K562 (cell line): ENCODE measurements at regions not wholly inside any gene's neighbourhood (a gene's known extent, or its start where the extent isn't known, plus 50 kb on each side); places are given as distances from the start of the nearest gene placed in this dataset.

Experiments
- ATAC-seq: fragments of 200-7000 bp; cut with Tn5 transposase; 3 replicates; pipeline ENCODE4 v1.9.1; 2020; ENCODE audit warnings: moderate library complexity
- BruUV-seq: library from RNA; stranded (reverse); fragments of 400-500 nt; replicated peaks from 2 replicates; lab custom pipeline; 2021; lab: Mats Ljungman, UMichigan
- CTCF ChIA-PET: fragments of 300-600 bp; formaldehyde crosslinking; extraction: SDS; loops from one replicate; lab custom pipeline; 2021; ENCODE audit warnings: low intra/inter-chr PET ratio; lab: Yijun Ruan, JAX
- POLR2A ChIA-PET: fragments of 300-600, 350-650 bp; sonication (Branson Sonifier 250); formaldehyde crosslinking; extraction: SDS; loops from one replicate; lab custom pipeline; 2021; ENCODE audit warnings: antibody characterized with exemption, inconsistent platforms; lab: Yijun Ruan, JAX
- DNase-seq, 4 experiments: peaks; one replicate each; pipeline versions ENCODE4 v3.0.0 to v3.0.0-alpha.2; 2011 to 2018; ENCODE audit warnings: low spot score in 3 of 4, mixed read lengths in 3 of 4; ENCODE audit errors: extremely low read depth in 1 of 4
- FAIRE-seq: peaks from 2 replicates; lab custom pipeline; 2011; peaks lifted over from hg19 to GRCh38; lab: Jason Lieb, UNC
- H2AFZ ChIP-seq: 2 replicates; pipeline ENCODE4 v1.6.0; 2011; ENCODE audit warnings: low read depth, low read length, control low read depth, inconsistent platforms
- H3K27ac ChIP-seq: fragments of 200-600 bp; 3 replicates; pipeline ENCODE4 v1.8.0; 2011; ENCODE audit warnings: low read depth, mild to moderate bottlenecking, control low read depth, inconsistent platforms, low read length, moderate library complexity, mixed read lengths; ENCODE audit errors: extremely low read depth
- H3K27me3 ChIP-seq, 2 experiments: fragments of 300-600 bp in 1 of 2; 2 replicates in 1 of 2; 3 replicates in 1 of 2; pipeline versions ENCODE4 v1.6.0 to v1.8.0; 2011; ENCODE audit warnings: inconsistent platforms in 2 of 2, low read length in 2 of 2, mild to moderate bottlenecking in 1 of 2, mixed read lengths in 1 of 2, moderate library complexity in 1 of 2; ENCODE audit not compliant: control insufficient read depth in 2 of 2, insufficient read depth in 2 of 2
- H3K36me3 ChIP-seq: fragments of 300-600 bp; 3 replicates; pipeline ENCODE4 v1.8.0; 2011; ENCODE audit warnings: mild to moderate bottlenecking, low read length, inconsistent platforms; ENCODE audit not compliant: control insufficient read depth, insufficient read depth
- H3K4me1 ChIP-seq, 2 experiments: fragments of 200-600 bp in 1 of 2; replicated peaks in 1 of 2; 2 replicates in 1 of 2; 3 replicates in 1 of 2; pipeline versions ENCODE4 v1.5.1 to v1.8.0; 2011; ENCODE audit warnings: inconsistent platforms in 2 of 2, low read length in 2 of 2, mild to moderate bottlenecking in 1 of 2, mixed read lengths in 1 of 2, moderate library complexity in 1 of 2; ENCODE audit not compliant: control insufficient read depth in 2 of 2, insufficient read depth in 2 of 2
- H3K4me2 ChIP-seq: 2 replicates; pipeline ENCODE4 v1.6.1; 2011; ENCODE audit warnings: low read length, control low read depth, inconsistent platforms, mixed read lengths; ENCODE audit not compliant: insufficient read depth
- H3K4me3 ChIP-seq: fragments of 200-600 bp; sonication (generic), shearing (Covaris generic); 2 replicates; pipeline ENCODE4 v1.5.1; 2016; ENCODE audit warnings: control low read depth, inconsistent platforms
- H3K79me2 ChIP-seq: fragments of 200-600 bp; 3 replicates; pipeline ENCODE4 v1.8.0; 2011; ENCODE audit warnings: low read length, inconsistent platforms; ENCODE audit not compliant: control insufficient read depth, insufficient read depth
- H3K9ac ChIP-seq, 2 experiments: 2 replicates each; pipeline versions ENCODE4 v1.6.0 to v1.6.1; 2011; ENCODE audit warnings: low read depth in 2 of 2, low read length in 2 of 2, control low read depth in 1 of 2, inconsistent platforms in 1 of 2, mild to moderate bottlenecking in 1 of 2, mixed read lengths in 1 of 2; ENCODE audit not compliant: insufficient read depth in 1 of 2
- H3K9me1 ChIP-seq: one replicate; pipeline ENCODE4 v1.6.0; 2011; ENCODE audit warnings: inconsistent platforms, mild to moderate bottlenecking, low read length, moderate library complexity; ENCODE audit not compliant: control insufficient read depth, insufficient read depth
- H3K9me3 ChIP-seq: replicated peaks from 2 replicates; pipeline ENCODE4 v1.5.1; 2011; ENCODE audit warnings: low read depth, low read length, inconsistent platforms; ENCODE audit not compliant: control insufficient read depth, insufficient read depth
- H4K20me1 ChIP-seq: replicated peaks from 2 replicates; pipeline ENCODE4 v1.6.1; 2011; ENCODE audit warnings: low read length, inconsistent platforms, mixed read lengths; ENCODE audit not compliant: control insufficient read depth, insufficient read depth
- AFF4 ChIP-seq: sonication (generic); formaldehyde crosslinking; IDR thresholded peaks from 2 replicates; pipeline ENCODE4 v1.8.0; 2023; ENCODE audit warnings: mild to moderate bottlenecking, missing genetic modification reagents
- CCNT2 ChIP-seq: IDR thresholded peaks from 2 replicates; pipeline ENCODE4 v1.6.1; 2011; ENCODE audit warnings: borderline replicate concordance, low read depth, mild to moderate bottlenecking, moderate library complexity, mixed read lengths, low read length; ENCODE audit not compliant: insufficient read length; ENCODE audit errors: extremely low read depth
- CREB5 ChIP-seq: fragments of 250-450 bp; sonication (Bioruptor Pico); IDR thresholded peaks from 2 replicates; pipeline ENCODE4 v1.5.0; 2020; ENCODE audit warnings: mild to moderate bottlenecking
- CSDE1 ChIP-seq, 2 experiments: fragments of 450-650 bp; IDR thresholded peaks; 2 replicates each; pipeline ENCODE4 v1.6.1; 2016; ENCODE audit warnings: mild to moderate bottlenecking in 1 of 2
- JUNB ChIP-seq: fragments of 450-650 bp; formaldehyde crosslinking; conservative IDR thresholded peaks from 2 replicates; pipeline ENCODE4 v1.4.0; 2020; ENCODE audit warnings: mild to moderate bottlenecking
- KAT7 ChIP-seq: sonication (generic); formaldehyde crosslinking; IDR thresholded peaks from 2 replicates; pipeline ENCODE4 v1.8.0; 2022; ENCODE audit warnings: missing genetic modification reagents, mild to moderate bottlenecking, borderline replicate concordance
- THRAP3 ChIP-seq: fragments of 450-650 bp; IDR thresholded peaks from 2 replicates; pipeline ENCODE4 v1.6.1; 2016; ENCODE audit warnings: mild to moderate bottlenecking, inconsistent platforms, borderline replicate concordance
- YY1 ChIP-seq, 3 experiments: IDR thresholded peaks; 2 replicates each; pipeline ENCODE4 v1.6.1; 2011; ENCODE audit warnings: low read length in 2 of 3, mild to moderate bottlenecking in 2 of 3, moderate library complexity in 2 of 3, borderline replicate concordance in 1 of 3, control low read depth in 1 of 3, low read depth in 1 of 3; ENCODE audit not compliant: insufficient read depth in 3 of 3, insufficient replicate concordance in 2 of 3, control insufficient read depth in 1 of 3, insufficient read length in 1 of 3; ENCODE audit errors: extremely low read depth in 1 of 3
- ZNF253 ChIP-seq: fragments of 250-450 bp; sonication (Bioruptor Pico); conservative IDR thresholded peaks from 2 replicates; pipeline ENCODE4 v1.6.1; 2021; ENCODE audit warnings: mild to moderate bottlenecking
- ZNF586 ChIP-seq: fragments of 450-650 bp; formaldehyde crosslinking; conservative IDR thresholded peaks from 2 replicates; pipeline ENCODE4 v1.4.0; 2020; ENCODE audit warnings: mild to moderate bottlenecking, moderate library complexity
- WGBS: fragments of 100-300 bp; shearing (Covaris generic); methylation state at CpG from one replicate; pipeline ENCODE4 v1.1.6; 2016; ENCODE audit warnings: low coverage, mixed read lengths; ENCODE audit not compliant: insufficient coverage; ENCODE audit errors: missing lambda C conversion rate; 5-methylcytosine and 5-hydroxymethylcytosine counted together
- in situ Hi-C: fragments of 300-500 bp; cut with MboI; formaldehyde crosslinking; loops from 4 replicates; pipeline ENCODE4 v1.15.0; 2018; ENCODE audit warnings: inconsistent platforms, mixed read lengths
- intact Hi-C: fragments of 100-400 bp; cut with micrococcal nuclease; formaldehyde crosslinking; loops from 2 replicates; pipeline ENCODE4 v1.14.2; 2022

GRCh38 chr2:104404526-104404925 is 449.4 kb upstream of the POU3F3 start:
- in situ Hi-C loops, result no loop called here
- H3K4me2 ChIP-seq, result no peak overlapping the region
- no peak overlapping the region for H3K27ac ChIP-seq
- H3K79me2 ChIP-seq, result no peaks in the 10 kb centered on the region
- intact Hi-C loops, result no loop called here
- H4K20me1 ChIP-seq, result no peaks in the 10 kb centered on the region
- no peak for FAIRE-seq
- H2AFZ ChIP-seq, result no peak overlapping the region
- BruUV-seq, result no TSS peak
- POLR2A ChIA-PET, result no interaction called here
- ATAC-seq, result no peak
- WGBS, result 1% methylated on average over 6 of the region's 6 CpGs
- DNase-seq, result no peak
- no peaks in the 10 kb centered on the region for H3K9me3 ChIP-seq
- CTCF ChIA-PET, result no interaction called here
- 0 out of 5 replicates have a peak, but pooled peaks cover 0 to 4% of the 10 kb centered on the region in 2 experiments for H3K27me3 ChIP-seq
- no peaks in the 10 kb centered on the region for H3K4me1 ChIP-seq
- no peaks in the 10 kb centered on the region for H3K9me1 ChIP-seq
- TF ChIP-seq THRAP3 (no peak), AFF4 (CRISPR knock-in tag) (no peak), ZNF586 (CRISPR knock-in tag) (no peak), CCNT2 (no peak), CSDE1 (IDR thresholded peaks at IDR 0.05) (no peak), YY1 (IDR thresholded peaks at IDR 0.05; ENCODE audit: borderline replicate concordance in 1 of 3, control insufficient read depth in 1 of 3, extremely low read depth in 1 of 3, insufficient read depth in 3 of 3, insufficient read length in 1 of 3, insufficient replicate concordance in 2 of 3, low read depth in 1 of 3, low read length in 2 of 3) (no peak), ZNF253 (CRISPR knock-in tag) (no peak), CREB5 (CRISPR knock-in tag) (no peak), KAT7 (no peak), JUNB (CRISPR knock-in tag) (no peak)
- no peak overlapping the region for H3K9ac ChIP-seq
- H3K36me3 ChIP-seq, result no peaks in the 10 kb centered on the region
- no peak overlapping the region for H3K4me3 ChIP-seq
